Mucosa of descending colon (tissue), 3 donors: ENCODE measurements at regions not wholly inside any gene's neighbourhood (a gene's known extent, or its start where the extent isn't known, plus 50 kb on each side); places are given as distances from the start of the nearest gene placed in this dataset.

Experiments used
- ATAC-seq: fragments of 200-7000 bp; cut with Tn5 transposase; one replicate; pipeline ENCODE4 v1.9.1; 2020; ENCODE audit warnings: mild to moderate bottlenecking, moderate library complexity
- DNase-seq, 3 donors: peaks; one replicate each; pipeline ENCODE4 v3.0.0-alpha.2; 2020
- H3K36me3 ChIP-seq: fragments of 200-600 bp; one replicate; pipeline ENCODE4 v1.8.0; 2021; ENCODE audit warnings: low read depth, mild to moderate bottlenecking
- H3K4me1 ChIP-seq: fragments of 200-600 bp; one replicate; pipeline ENCODE4 v1.8.0; 2021; ENCODE audit warnings: low read depth, mild to moderate bottlenecking
- H3K4me3 ChIP-seq: fragments of 200-600 bp; one replicate; pipeline ENCODE4 v1.8.0; 2021; ENCODE audit warnings: mild to moderate bottlenecking
- H3K9me3 ChIP-seq: fragments of 200-600 bp; one replicate; pipeline ENCODE4 v1.8.0; 2021; ENCODE audit warnings: mild to moderate bottlenecking
- intact Hi-C, 2 donors: fragments of 100-400 bp; cut with DNase I in 1 of 2; cut with micrococcal nuclease in 1 of 2; formaldehyde crosslinking; loops; one replicate each; pipeline versions ENCODE4 v1.11.0 to v1.11.1; 2022; cut with DNase I, micrococcal nuclease
- TF ChIP-seq, protein P1 (sequence below): fragments of 200-600 bp; IDR thresholded peaks from one replicate; pipeline ENCODE4 v1.8.0; 2022; ENCODE audit warnings: antibody characterized with exemption, mild to moderate bottlenecking
- donor health status: DM: no; HTN: no; CAD: no; lungs with moderate emphysema.
- donor health status: DM: no; HTN: no; CAD: no.
- donor health status: DM: no; HTN: yes; CAD: no.

DNA sequence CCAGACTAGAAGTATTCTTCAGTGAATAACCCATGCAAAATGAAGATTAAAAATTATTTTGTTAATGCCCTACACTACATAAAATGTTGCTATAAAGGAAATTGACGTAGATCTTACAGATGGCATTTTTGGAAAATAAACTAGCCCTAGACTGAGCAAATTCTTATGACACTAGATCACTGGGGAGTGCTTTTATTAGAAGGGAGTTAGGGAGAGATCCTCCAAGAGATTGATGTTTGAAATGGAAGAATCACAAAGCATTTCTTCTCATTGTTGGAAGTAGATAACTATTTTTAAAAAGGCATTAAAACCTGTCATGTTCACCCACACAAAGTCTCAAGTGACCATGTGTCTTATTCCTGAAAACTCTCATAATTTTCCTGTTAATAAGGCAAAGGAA is 351.1 kb upstream of the TLE4 start:
- Histone ChIP-seq H3K36me3 (no peaks in the 10 kb centered on the region), H3K4me1 (no peaks in the 10 kb centered on the region), H3K4me3 (no peak overlapping the region), H3K9me3 (no peaks in the 10 kb centered on the region)
- ATAC-seq: no peak
- DNase-seq: no peak
- intact Hi-C loops: no loop called here
- TF ChIP-seq, protein P1, sequence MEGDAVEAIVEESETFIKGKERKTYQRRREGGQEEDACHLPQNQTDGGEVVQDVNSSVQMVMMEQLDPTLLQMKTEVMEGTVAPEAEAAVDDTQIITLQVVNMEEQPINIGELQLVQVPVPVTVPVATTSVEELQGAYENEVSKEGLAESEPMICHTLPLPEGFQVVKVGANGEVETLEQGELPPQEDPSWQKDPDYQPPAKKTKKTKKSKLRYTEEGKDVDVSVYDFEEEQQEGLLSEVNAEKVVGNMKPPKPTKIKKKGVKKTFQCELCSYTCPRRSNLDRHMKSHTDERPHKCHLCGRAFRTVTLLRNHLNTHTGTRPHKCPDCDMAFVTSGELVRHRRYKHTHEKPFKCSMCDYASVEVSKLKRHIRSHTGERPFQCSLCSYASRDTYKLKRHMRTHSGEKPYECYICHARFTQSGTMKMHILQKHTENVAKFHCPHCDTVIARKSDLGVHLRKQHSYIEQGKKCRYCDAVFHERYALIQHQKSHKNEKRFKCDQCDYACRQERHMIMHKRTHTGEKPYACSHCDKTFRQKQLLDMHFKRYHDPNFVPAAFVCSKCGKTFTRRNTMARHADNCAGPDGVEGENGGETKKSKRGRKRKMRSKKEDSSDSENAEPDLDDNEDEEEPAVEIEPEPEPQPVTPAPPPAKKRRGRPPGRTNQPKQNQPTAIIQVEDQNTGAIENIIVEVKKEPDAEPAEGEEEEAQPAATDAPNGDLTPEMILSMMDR: no peak

DNA sequence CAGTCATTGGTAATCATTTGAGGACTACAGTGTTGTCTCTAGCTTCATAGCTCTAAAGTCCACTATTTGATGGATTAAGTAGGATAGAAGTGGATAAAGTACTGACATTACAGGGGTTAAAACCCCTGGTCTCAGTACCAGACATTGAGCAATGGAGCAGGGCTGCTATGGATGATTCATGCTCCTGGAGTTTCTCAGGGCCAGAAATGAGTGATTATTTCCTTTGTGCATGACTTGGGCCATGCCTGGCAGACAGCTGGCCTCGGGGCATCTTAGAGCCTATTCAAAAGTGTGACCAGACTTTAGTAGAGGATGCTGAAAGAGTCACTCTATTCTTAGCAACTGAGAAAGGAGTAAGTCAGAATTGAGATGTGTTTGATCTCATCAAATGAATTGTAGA is 350.7 kb upstream of the TLE4 start:
- Histone ChIP-seq H3K9me3 (no peaks in the 10 kb centered on the region), H3K4me3 (no peak overlapping the region), H3K36me3 (no peaks in the 10 kb centered on the region), H3K4me1 (no peaks in the 10 kb centered on the region)
- intact Hi-C loops: no loop called here
- DNase-seq (no peak), ATAC-seq (no peak)
- TF ChIP-seq, protein P1: no peak

DNA sequence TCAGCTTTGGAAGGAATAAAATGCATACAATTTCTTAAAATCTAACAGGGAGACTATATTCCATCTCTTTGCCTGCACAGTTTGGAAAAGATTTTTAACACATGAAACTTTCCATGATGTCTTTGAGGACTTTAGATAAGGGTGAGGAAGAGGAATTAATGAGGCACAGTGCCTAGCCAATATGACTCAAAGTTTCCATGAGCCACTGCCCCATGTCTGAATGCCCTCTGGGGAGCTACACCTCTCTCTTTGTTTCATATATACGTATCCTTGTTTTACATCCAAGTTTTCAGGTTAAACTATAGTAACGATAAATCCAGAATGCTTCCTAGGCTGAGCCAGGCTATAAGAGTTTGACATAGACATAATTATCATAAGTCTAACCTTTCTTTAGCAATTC is 349.3 kb upstream of the TLE4 start:
- ATAC-seq (no peak), DNase-seq (no peak)
- Histone ChIP-seq H3K9me3 (no peaks in the 10 kb centered on the region), H3K4me3 (no peak overlapping the region), H3K36me3 (no peaks in the 10 kb centered on the region), H3K4me1 (no peaks in the 10 kb centered on the region)
- TF ChIP-seq, protein P1: no peak
- intact Hi-C loops: no loop called here

DNA sequence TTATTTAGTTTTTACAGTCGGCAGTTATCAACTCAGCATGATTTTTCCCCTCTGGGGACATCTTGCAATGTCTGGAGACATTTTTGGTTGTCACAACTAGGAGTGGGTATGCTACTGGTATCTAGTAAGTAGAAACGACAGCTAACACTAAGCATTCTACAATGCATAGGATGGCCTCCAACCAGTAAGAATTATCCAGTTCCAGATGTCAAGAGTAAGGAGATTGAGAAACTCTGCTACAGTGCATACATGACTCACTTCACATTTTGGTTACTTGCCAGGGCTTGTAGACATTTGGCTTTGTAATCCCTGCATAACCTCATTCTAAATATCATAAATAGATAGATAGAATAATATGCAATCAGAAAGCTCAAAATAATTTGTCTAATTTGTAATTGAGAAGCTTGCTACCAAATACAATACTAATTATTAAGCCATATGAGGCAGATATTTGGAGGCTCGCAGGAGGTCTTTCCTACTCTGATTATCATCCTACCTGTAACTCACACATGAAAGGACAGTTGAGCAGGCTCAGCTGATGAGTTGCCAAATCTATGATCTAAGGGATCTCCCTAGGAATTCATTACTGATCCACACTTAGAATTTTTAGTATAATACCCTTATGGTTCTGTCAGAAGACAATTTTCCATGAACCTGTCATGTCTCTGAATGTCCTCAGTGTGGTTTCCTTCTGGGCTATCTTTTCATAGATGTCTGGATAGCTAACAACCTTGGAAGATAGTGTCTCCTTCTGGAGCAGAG is 346.9 kb upstream of the TLE4 start:
- no peaks in the 10 kb centered on the region for H3K9me3 ChIP-seq
- H3K4me3 ChIP-seq: no peak overlapping the region
- no peaks in the 10 kb centered on the region for H3K36me3 ChIP-seq
- TF ChIP-seq, protein P1: no peak
- no peak for ATAC-seq
- intact Hi-C loops: no loop called here
- H3K4me1 ChIP-seq: no peaks in the 10 kb centered on the region
- no peak for DNase-seq

DNA sequence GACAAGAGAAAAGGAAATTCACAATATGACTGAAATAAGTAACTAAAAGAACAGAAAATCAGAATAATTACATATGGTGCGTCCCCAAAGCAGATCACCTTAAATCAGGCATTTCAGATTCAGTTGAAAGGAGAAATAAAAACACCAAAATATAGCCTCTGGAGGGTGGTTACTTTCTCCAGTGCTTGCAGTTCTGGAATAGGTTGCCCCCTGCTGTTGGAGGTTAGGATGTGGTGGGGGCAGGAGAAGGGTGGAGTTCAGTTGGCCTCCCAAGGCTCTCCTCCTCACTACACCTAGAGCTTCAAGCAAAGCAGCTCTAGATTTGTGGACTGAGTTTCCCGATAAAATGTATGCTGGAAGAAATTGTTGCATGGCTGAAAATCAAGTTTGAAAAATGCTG is 338.2 kb upstream of the TLE4 start:
- no peaks in the 10 kb centered on the region for H3K9me3 ChIP-seq
- intact Hi-C loops: no loop called here
- TF ChIP-seq, protein P1: no peak
- DNase-seq (no peak), ATAC-seq (no peak)
- H3K36me3 ChIP-seq: no peaks in the 10 kb centered on the region
- no peaks in the 10 kb centered on the region for H3K4me1 ChIP-seq
- no peak overlapping the region for H3K4me3 ChIP-seq

DNA sequence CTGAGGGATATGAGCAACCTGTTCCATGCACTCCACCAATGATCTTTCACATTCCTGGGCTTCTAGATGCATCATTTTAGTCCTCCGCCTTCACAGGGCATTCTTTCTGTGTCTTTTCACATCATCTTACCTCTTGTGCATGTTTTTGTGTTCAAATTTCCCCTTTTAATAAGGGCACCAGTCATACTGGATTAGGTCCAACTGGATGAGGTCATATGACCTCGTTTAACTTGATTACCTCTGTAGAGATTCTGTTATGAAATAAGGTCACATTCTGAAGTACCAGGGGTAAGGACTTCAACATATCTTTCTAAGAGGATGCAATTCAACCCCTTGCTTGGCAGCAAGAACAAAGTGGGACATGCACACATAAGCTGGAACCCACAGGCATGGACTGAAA is 335.3 kb upstream of the TLE4 start:
- TF ChIP-seq, protein P1: no peak
- ATAC-seq (no peak), DNase-seq (no peak)
- intact Hi-C loops: no loop called here
- no peaks in the 10 kb centered on the region for H3K4me1 ChIP-seq
- no peak overlapping the region for H3K4me3 ChIP-seq
- no peaks in the 10 kb centered on the region for H3K9me3 ChIP-seq
- no peaks in the 10 kb centered on the region for H3K36me3 ChIP-seq
